Heart right ventricle (tissue), 16 donors: ENCODE measurements at regions not wholly inside any gene's neighbourhood (a gene's known extent, or its start where the extent isn't known, plus 50 kb on each side); places are given as distances from the start of the nearest gene placed in this dataset.

ENCODE experiments used
- ATAC-seq, 8 donors: fragments of 200-7000 bp; cut with Tn5 transposase; one replicate each; pipeline ENCODE4 v1.9.1; 2020; ENCODE audit warnings: mild to moderate bottlenecking in 8 of 8, moderate library complexity in 8 of 8, moderate number of reproducible peaks in 1 of 8
- DNase-seq, 2 donors: peaks; one replicate each; pipeline ENCODE4 v3.0.0-alpha.2; 2020
- H3K27ac ChIP-seq, 10 donors: fragments of 200-600 bp; sonication (generic) in 2 of 10; one replicate each; pipeline versions ENCODE4 v1.5.0 to v1.8.0; 2020 to 2022; ENCODE audit warnings: mild to moderate bottlenecking in 3 of 10
- H3K27me3 ChIP-seq, 7 donors: fragments of 200-600 bp; one replicate each; pipeline ENCODE4 v1.8.0; 2021 to 2022; ENCODE audit warnings: mild to moderate bottlenecking in 2 of 7
- H3K36me3 ChIP-seq, 9 donors: fragments of 200-600 bp; sonication (generic) in 1 of 9; one replicate each; pipeline versions ENCODE4 v1.5.0 to v1.8.0; 2020 to 2022; ENCODE audit warnings: mild to moderate bottlenecking in 2 of 9
- H3K4me1 ChIP-seq, 9 donors: fragments of 200-600 bp; sonication (generic) in 1 of 9; one replicate each; pipeline versions ENCODE4 v1.5.0 to v1.8.0; 2020 to 2022; ENCODE audit warnings: mild to moderate bottlenecking in 4 of 9
- H3K4me3 ChIP-seq, 10 donors: fragments of 200-600 bp; sonication (generic) in 2 of 10; one replicate each; pipeline versions ENCODE4 v1.5.0 to v1.8.0; 2020 to 2022; ENCODE audit warnings: mild to moderate bottlenecking in 7 of 10, moderate library complexity in 2 of 10
- H3K9me3 ChIP-seq, 11 donors: fragments of 200-600 bp in 10 of 11; sonication (generic) in 2 of 11; one replicate each; pipeline versions ENCODE4 v1.5.0 to v1.8.0; 2013 to 2022; ENCODE audit warnings: mild to moderate bottlenecking in 2 of 11, control low read depth in 1 of 11, moderate library complexity in 1 of 11
- WGBS, 2 donors: extraction: QIAGEN DNeasy Blood & Tissue Kit; methylation state at CpG; one replicate each; pipeline ENCODE4 v1.1.7; 2013; ENCODE audit warnings: inconsistent platforms in 1 of 2; 5-methylcytosine and 5-hydroxymethylcytosine counted together
- intact Hi-C, 10 donors: fragments of 100-400 bp; cut with DNase I; formaldehyde crosslinking; loops; one replicate each; pipeline versions ENCODE4 v1.11.1 to v1.14.2; 2022
- TF ChIP-seq, protein P1 (sequence below), 9 donors: fragments of 200-600 bp; sonication (generic) in 2 of 9; IDR thresholded peaks; one replicate each; pipeline versions ENCODE4 v1.5.0 to v1.8.0; 2021 to 2022; ENCODE audit warnings: antibody characterized with exemption in 9 of 9, mild to moderate bottlenecking in 5 of 9, moderate library complexity in 1 of 9
- donor health status: Arrhythmogenic right ventricular cardiomyopathy.
- donor health status: ischemic (EF 13 %, LVEDD 7.1; RV severe dilation, severe dysfunction).
- donor health status: healthy with polysubstance abuse.
- donor health status: DM: no; HTN: yes; CAD: no.
- donor health status: DM: no; HTN: no; CAD: no.
- donor health status: ischemic (EF 25% LVEDD 6.9; RV normal size, moderate dysfunction).
- donor health status: ischemic (EF 25% LVEDD 5.7; RV mildly dilated, moderate dysfunction).
- donor health status: healthy.
- donor health status: DM: yes; HTN: yes; CAD: no.
- donor health status: Ischemic cardiomyopathy.
- donor health status: ischemic (EF 35%, LVEDD 5.7; RV mildly dilated, moderate dysfunction).
- donor health status: nonischemic (EF 11% LVEDD 7.7; RV severe dilation, severe dysfunction).
- donor health status: DM: yes; HTN: yes; CAD: no.
- donor health status: PGD.
- donor health status: ischemic (EF 29% LVEDD 5.4; RV normal size, mild dysfunction).
- donor health status: nonischemic (EF 23%, LVEDD 6.1; RV moderate dilation, normal function).

DNA sequence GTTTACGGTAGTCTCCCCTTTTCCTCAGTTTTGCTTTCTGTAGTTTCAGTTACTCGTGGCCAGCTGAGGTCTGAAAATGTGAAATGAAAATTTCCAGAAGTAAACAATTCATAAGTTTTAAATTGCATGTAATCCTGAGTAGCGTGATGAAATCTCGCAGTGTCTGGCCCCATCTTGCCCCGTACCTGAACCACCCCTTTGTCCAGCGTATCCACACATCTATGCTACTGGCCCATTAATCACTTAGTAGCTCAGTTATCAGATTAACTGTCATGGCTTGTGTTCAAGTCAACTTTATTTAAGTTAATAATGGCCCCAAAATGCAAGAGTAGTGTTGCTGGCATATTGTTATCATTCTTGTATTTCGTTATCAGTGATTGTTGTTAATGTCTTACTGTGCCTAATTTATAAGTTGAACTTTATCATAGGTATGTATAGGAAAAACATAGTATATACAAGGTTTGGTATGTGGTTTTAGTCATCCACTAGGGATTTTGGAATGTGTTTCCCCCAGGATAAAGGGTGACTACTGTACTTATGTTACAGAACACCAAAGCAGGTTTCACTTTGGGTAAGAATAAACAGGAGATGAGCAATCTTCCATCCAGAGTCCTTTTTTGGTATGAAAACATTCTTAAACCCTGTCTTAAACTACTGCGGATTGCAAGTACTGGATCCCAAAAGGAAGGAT, 118.4 kb upstream of the KCNN2 start:
- 86 to 93% methylated on average over 8 of the region's 8 CpGs for WGBS, 2 donors
- TF ChIP-seq, protein P1, sequence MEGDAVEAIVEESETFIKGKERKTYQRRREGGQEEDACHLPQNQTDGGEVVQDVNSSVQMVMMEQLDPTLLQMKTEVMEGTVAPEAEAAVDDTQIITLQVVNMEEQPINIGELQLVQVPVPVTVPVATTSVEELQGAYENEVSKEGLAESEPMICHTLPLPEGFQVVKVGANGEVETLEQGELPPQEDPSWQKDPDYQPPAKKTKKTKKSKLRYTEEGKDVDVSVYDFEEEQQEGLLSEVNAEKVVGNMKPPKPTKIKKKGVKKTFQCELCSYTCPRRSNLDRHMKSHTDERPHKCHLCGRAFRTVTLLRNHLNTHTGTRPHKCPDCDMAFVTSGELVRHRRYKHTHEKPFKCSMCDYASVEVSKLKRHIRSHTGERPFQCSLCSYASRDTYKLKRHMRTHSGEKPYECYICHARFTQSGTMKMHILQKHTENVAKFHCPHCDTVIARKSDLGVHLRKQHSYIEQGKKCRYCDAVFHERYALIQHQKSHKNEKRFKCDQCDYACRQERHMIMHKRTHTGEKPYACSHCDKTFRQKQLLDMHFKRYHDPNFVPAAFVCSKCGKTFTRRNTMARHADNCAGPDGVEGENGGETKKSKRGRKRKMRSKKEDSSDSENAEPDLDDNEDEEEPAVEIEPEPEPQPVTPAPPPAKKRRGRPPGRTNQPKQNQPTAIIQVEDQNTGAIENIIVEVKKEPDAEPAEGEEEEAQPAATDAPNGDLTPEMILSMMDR (IDR thresholded peaks at IDR 0.05) = no peak

DNA sequence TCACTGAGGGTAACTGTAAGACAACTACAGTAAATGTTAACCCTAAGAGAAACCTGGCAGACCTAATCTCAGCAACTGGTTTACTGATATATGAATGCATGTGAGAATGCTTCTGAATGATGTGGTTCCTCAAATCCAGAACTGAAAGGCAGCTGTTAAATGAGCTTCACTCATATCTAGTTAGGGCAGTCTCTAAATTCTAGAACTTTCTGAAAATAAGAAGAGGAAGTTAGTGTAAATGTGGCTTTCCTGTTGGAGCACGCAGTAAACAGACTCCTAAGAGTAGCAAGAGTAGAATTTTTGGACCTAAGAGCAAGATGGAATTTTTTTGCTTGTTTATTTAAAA, 117.9 kb upstream of the KCNN2 start:
- H3K9me3 ChIP-seq = no peaks in the 10 kb centered on the region
- WGBS, 2 donors = 60 to 75% methylated on average over 1 of the region's 1 CpG
- H3K4me3 ChIP-seq = no peak overlapping the region
- H3K27ac ChIP-seq = no peak overlapping the region
- no peaks in the 10 kb centered on the region for H3K4me1 ChIP-seq
- no peaks in the 10 kb centered on the region for H3K27me3 ChIP-seq
- no peaks in the 10 kb centered on the region for H3K36me3 ChIP-seq
- ATAC-seq (no peak), DNase-seq (no peak)
- intact Hi-C loops = no loop called here
- TF ChIP-seq, protein P1 (IDR thresholded peaks at IDR 0.05) = no peak

More for the DNA sequence above, 118.4 kb upstream of the KCNN2 start:
- Histone ChIP-seq H3K4me3 (no peak overlapping the region), H3K27me3 (no peaks in the 10 kb centered on the region), H3K36me3 (no peaks in the 10 kb centered on the region), H3K9me3 (no peaks in the 10 kb centered on the region), H3K27ac (no peak overlapping the region), H3K4me1 (no peaks in the 10 kb centered on the region)
- intact Hi-C loops = no loop called here
- ATAC-seq (no peak), DNase-seq (no peak)

DNA sequence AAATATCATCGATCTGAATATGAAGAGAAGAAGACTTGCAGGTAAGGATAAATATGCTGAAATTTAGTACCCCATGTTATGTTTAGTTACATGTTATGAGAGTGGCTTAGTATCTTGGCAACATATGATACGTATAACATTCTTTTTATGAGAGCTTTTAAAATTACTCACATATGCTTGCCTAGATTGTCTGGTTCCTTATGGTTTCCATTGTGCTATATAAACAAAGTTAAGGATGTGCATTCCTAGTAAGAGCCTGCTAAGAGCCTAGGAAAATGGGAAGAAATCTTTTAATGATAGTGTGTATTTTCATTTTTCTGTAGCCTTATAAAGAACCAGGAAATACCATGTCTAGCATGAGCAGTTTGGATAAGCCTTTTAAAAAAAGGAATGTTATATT, 112.0 kb upstream of the KCNN2 start:
- no peak for DNase-seq
- Histone ChIP-seq H3K27ac (no peak overlapping the region), H3K4me3 (no peak overlapping the region), H3K36me3 (no peaks in the 10 kb centered on the region), H3K4me1 (no peaks in the 10 kb centered on the region), H3K27me3 (no peaks in the 10 kb centered on the region), H3K9me3 (no peaks in the 10 kb centered on the region)
- ATAC-seq = no peak
- intact Hi-C loops = no loop called here
- TF ChIP-seq, protein P1 (IDR thresholded peaks at IDR 0.05) = no peak
- 83 to 85% methylated on average over 2 of the region's 2 CpGs for WGBS, 2 donors

DNA sequence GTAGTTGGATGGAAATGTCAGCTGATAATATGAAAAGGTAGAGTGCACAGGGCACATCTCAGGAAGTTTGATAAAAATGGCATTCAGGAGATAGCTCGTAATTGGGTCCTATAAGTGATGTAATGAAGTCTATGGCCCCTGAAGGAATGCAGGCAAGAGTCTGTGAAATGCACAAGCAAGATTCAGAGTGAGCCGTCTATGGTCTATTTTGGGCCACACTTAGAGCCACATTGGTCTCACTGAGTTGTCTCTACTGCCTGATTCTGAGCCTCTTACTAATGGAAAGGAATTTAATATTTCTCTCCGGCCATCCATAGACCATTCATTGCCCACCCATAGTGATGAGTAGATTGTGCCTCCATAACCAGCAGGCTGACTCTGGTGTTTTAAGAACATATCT, 111.3 kb upstream of the KCNN2 start:
- TF ChIP-seq, protein P1 (IDR thresholded peaks at IDR 0.05) = no peak
- no peaks in the 10 kb centered on the region for H3K9me3 ChIP-seq
- no peaks in the 10 kb centered on the region for H3K36me3 ChIP-seq
- DNase-seq (no peak), ATAC-seq (peak in 1 of 8 donors; percentile 37)
- intact Hi-C loops = no loop called here
- H3K4me3 ChIP-seq = no peak overlapping the region
- H3K27me3 ChIP-seq = no peaks in the 10 kb centered on the region
- H3K4me1 ChIP-seq = no peaks in the 10 kb centered on the region
- no peak overlapping the region for H3K27ac ChIP-seq
- 49 to 55% methylated on average over 3 of the region's 3 CpGs for WGBS, 2 donors
